NB4 (cell line): ENCODE measurements at regions not wholly inside any gene's neighbourhood (a gene's known extent, or its start where the extent isn't known, plus 50 kb on each side); places are given as distances from the start of the nearest gene placed in this dataset.

Source experiments
- CTCF ChIP-seq: IDR thresholded peaks from one replicate; pipeline ENCODE4 v1.5.1; 2012; ENCODE audit warnings: low read depth, low read length
- MAX ChIP-seq: IDR thresholded peaks from 2 replicates; pipeline ENCODE4 v1.6.1; 2011; ENCODE audit warnings: low read depth, low read length
- POLR2A ChIP-seq: IDR thresholded peaks from 2 replicates; pipeline ENCODE4 v1.6.1; 2011; ENCODE audit warnings: mild to moderate bottlenecking; ENCODE audit not compliant: insufficient read length; ENCODE audit errors: extremely low read depth

- TF ChIP-seq CTCF (no peak), POLR2A (no peak), MAX (no peak)
Measured at GRCh38 chr14:51533872-51534553, 117.7 kb upstream of the FRMD6 start.
